ENCODE measurements at regions not wholly inside any gene's neighbourhood (a gene's known extent, or its start where the extent isn't known, plus 50 kb on each side); places are given as distances from the start of the nearest gene placed in this dataset.

- WGBS (ENCODE audit: low lambda C conversion rate, missing lambda C conversion rate): 94% methylated on average over 1 of the region's 1 CpG
- no peak for DNase-seq (ENCODE audit: low spot score)
- Histone ChIP-seq H3K4me2 (no peak overlapping the region), H3K4me1 (ENCODE audit: insufficient read depth) (no peaks in the 10 kb centered on the region), H2AFZ (no peak overlapping the region), H3K79me2 (no peaks in the 10 kb centered on the region), H3K4me3 (no peak overlapping the region), H3K27ac (no peak overlapping the region), H3K9me3 (ENCODE audit: low read depth) (no peaks in the 10 kb centered on the region), H3K36me3 (replicated peaks; ENCODE audit: insufficient read depth, low read depth) (no peaks in the 10 kb centered on the region), H3K27me3 (no peaks in the 10 kb centered on the region), H4K20me1 (ENCODE audit: insufficient read depth, poor library complexity, severe bottlenecking) (no peaks in the 10 kb centered on the region), H3K9me2 (replicated peaks; ENCODE audit: insufficient read depth) (no peaks in the 10 kb centered on the region)
- TF ChIP-seq EZH2phosphoT487 (IDR thresholded peaks at IDR 0.05; ENCODE audit: low read depth, severe bottlenecking, unreplicated experiment) (no peak), EZH2 (IDR thresholded peaks at IDR 0.05; ENCODE audit: borderline replicate concordance) (no peak), CTCF (IDR thresholded peaks at IDR 0.05; ENCODE audit: poor library complexity) (no peak)
Observed at GRCh38 chr11:15525582-15525981, 410.9 kb downstream of the INSC start.

- WGBS (ENCODE audit: low lambda C conversion rate, missing lambda C conversion rate): 85% methylated on average over 2 of the region's 2 CpGs
- H3K9me2 ChIP-seq (replicated peaks; ENCODE audit: insufficient read depth): no peaks in the 10 kb centered on the region
- H3K9me3 ChIP-seq (ENCODE audit: low read depth): no peaks in the 10 kb centered on the region
- DNase-seq (ENCODE audit: low spot score): no peak
- no peaks in the 10 kb centered on the region for H3K27me3 ChIP-seq
- H3K36me3 ChIP-seq (replicated peaks; ENCODE audit: insufficient read depth, low read depth): no peaks in the 10 kb centered on the region
- H3K27ac ChIP-seq: no peak overlapping the region
- H3K4me2 ChIP-seq: no peak overlapping the region
- H3K4me1 ChIP-seq (ENCODE audit: insufficient read depth): no peaks in the 10 kb centered on the region
- H3K4me3 ChIP-seq: no peak overlapping the region
- H3K79me2 ChIP-seq: no peaks in the 10 kb centered on the region
- TF ChIP-seq EZH2phosphoT487 (IDR thresholded peaks at IDR 0.05; ENCODE audit: low read depth, severe bottlenecking, unreplicated experiment) (no peak), EZH2 (IDR thresholded peaks at IDR 0.05; ENCODE audit: borderline replicate concordance) (no peak), CTCF (IDR thresholded peaks at IDR 0.05; ENCODE audit: poor library complexity) (no peak)
- H4K20me1 ChIP-seq (ENCODE audit: insufficient read depth, poor library complexity, severe bottlenecking): no peaks in the 10 kb centered on the region
- H2AFZ ChIP-seq: no peak overlapping the region
Observed at GRCh38 chr11:15526032-15526431, 411.3 kb downstream of the INSC start.

DNA sequence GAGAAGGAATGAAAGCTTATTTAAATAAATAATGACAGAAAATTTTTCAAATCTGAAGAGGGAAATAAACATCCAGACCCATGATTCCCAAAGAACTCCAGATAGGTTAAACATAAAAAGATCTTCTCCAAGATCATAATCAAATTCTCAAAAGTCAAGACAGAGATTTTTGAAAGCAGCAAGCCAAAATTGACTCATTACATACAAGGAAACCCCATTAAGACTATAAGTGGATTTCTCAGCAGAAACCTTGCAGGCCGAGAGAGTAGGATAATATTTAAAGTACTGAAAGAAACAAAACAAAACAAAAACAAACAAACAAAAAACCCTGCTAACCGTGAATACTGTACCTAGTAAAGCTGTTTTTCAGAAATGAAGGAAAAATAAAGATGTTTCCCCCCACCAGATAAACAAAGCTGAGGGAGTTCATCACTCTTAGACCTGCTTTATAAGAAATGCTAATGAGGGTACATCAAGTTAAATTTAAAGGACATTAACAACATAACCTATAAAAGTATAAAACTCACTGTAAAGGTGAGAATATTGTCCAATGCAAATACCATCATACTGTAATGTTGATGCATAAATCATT is 412.2 kb downstream of the INSC start:
- H3K9me3 ChIP-seq (ENCODE audit: low read depth): no peaks in the 10 kb centered on the region
- no peaks in the 10 kb centered on the region for H3K27me3 ChIP-seq
- no peaks in the 10 kb centered on the region for H3K79me2 ChIP-seq
- H3K36me3 ChIP-seq (replicated peaks; ENCODE audit: insufficient read depth, low read depth): no peaks in the 10 kb centered on the region
- WGBS (ENCODE audit: low lambda C conversion rate, missing lambda C conversion rate): 70% methylated on average over 2 of the region's 2 CpGs
- H3K4me2 ChIP-seq: no peak overlapping the region
- TF ChIP-seq EZH2 (IDR thresholded peaks at IDR 0.05; ENCODE audit: borderline replicate concordance) (no peak), EZH2phosphoT487 (IDR thresholded peaks at IDR 0.05; ENCODE audit: low read depth, severe bottlenecking, unreplicated experiment) (no peak), CTCF (IDR thresholded peaks at IDR 0.05; ENCODE audit: poor library complexity) (no peak)
- H4K20me1 ChIP-seq (ENCODE audit: insufficient read depth, poor library complexity, severe bottlenecking): no peaks in the 10 kb centered on the region
- no peak overlapping the region for H2AFZ ChIP-seq
- no peaks in the 10 kb centered on the region for H3K9me2 ChIP-seq (replicated peaks; ENCODE audit: insufficient read depth)
- no peak overlapping the region for H3K4me3 ChIP-seq
- no peak for DNase-seq (ENCODE audit: low spot score)
- H3K27ac ChIP-seq: no peak overlapping the region
- H3K4me1 ChIP-seq (ENCODE audit: insufficient read depth): no peaks in the 10 kb centered on the region
